NK-92 treated with Interleukin-12 subunit alpha and Interleukin-12 subunit beta, amount 100 ng/mL, for 24 hours (cell line): ENCODE measurements at regions not wholly inside any gene's neighbourhood (a gene's known extent, or its start where the extent isn't known, plus 50 kb on each side); places are given as distances from the start of the nearest gene placed in this dataset.
"Not testable (repeated sequence)": the region's sequence is repeated elsewhere in the genome, so short reads cannot be mapped to it uniquely, and the experiment has no call there.

Experiments used
- DNase-seq: peaks from one replicate; lab custom pipeline; 2025; lab: John Stamatoyannopoulos, UW

DNA sequence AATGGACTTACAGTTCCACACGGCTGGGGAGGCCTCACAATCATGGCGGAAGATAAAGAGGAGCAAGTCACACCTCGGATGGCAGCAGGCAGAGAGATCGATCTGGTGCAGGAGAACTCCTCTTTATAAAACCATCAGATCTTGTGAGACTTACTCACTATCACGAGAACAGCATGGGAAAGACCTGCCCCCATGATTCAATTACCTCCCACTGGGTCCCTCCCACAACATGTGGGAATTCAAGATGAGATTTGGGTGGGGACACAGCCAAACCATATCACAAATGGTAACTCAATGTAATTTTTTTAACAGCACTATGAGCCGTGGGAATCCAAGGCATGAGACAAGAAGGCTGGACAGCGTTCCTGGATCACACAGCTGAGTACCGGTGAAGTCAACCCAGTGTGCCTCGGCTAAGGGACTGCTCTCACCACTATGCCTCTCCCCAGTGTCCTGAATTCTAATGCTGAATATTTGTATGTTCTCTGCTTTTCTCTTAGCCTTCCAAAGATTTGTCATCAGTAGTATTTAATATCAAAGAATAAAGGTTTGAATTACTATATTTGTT lies 84.3 kb downstream of the IRS2 start:
- DNase-seq = not testable (repeated sequence)

DNA sequence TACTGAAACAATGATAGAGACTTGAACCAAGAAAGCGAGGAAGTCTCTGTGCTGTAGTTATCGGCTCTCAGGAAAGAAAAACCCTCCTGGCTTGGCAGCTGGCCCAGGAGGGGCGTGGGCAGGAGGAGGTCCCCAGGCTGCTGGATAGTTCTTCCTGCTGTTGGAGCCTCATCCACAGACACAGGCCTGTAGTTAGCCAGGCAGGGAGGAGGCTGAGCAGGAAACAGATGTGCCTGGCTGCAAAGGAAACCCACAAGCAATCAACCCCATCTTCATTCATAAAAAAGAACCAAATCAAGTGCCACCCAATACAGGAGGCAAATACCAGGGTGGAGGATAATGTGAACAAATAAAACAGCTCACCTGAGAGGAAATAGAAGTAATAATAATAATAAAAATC lies 86.2 kb downstream of the IRS2 start:
- DNase-seq = no peak

GRCh38 chr13:109699628-109700071 lies 86.7 kb downstream of the IRS2 start:
- no peak for DNase-seq

GRCh38 chr13:109698779-109699178 lies 87.6 kb downstream of the IRS2 start:
- DNase-seq = no peak

GRCh38 chr13:109697936-109698335 lies 88.4 kb downstream of the IRS2 start:
- no peak for DNase-seq

GRCh38 chr13:109695402-109696190 lies 90.8 kb downstream of the IRS2 start:
- no peak for DNase-seq

GRCh38 chr13:109694972-109695371 lies 91.4 kb downstream of the IRS2 start:
- no peak for DNase-seq

DNA sequence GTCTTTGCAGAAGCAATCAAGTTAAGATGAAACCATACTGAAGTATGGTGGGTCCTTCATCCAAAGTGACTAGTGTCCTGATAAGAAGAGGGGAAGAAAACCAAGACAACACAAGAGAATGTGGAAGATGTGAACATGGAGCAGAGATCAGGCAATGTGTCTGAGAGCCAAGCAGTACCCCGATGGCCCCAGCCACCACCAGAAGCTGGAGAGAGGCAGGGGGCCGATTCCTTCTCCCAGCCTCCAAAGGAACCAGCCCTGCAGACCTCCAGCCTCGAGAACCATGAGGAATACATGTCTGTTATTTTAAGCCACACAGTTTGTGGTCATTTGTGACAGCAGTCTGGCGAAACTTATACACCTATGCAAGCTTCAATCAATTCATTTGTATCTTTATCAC lies 93.2 kb downstream of the IRS2 start:
- no peak for DNase-seq

DNA sequence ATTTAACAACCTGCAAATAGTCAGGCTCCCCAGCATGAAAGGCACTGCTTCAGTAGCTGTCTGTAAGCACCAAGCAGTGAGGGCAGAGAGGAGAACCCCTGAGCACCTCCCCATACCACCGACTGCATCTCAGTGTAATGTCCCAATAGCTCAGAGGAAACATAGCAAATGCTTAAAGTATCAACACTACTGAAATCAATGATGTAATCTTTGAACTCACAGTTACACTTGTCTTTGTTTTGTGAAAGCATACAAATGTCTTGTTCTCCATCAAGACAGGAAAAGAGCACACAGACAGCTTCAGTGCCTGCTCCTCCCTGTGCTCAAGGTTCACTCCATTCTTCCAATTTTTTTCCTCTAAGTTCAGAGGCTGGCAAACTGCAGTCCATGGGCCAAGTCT lies 94.7 kb downstream of the IRS2 start:
- no peak for DNase-seq

- no peak for DNase-seq
These were observed 98.6 kb downstream of the IRS2 start for GRCh38 chr13:109687559-109688448.

DNA sequence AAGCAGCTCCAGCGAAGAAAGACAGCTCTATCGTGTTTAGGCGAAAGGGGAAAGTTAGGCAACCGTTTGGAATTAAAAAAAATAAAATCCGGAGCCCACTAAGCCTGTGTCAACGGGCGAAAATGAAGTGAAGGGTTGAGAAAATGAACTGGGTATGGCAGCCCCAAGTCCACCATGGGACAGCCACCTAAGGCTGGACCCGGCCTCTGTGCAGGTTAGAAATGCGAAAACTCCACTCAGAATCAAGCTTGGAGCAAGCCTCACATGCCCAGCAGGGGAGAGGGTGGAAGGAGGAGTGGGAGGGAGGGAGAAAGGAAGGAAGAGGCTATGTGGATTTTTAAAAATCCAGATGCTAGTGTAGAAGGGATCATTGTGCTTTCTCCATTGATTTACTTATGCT lies 101.2 kb downstream of the IRS2 start:
- no peak for DNase-seq

DNA sequence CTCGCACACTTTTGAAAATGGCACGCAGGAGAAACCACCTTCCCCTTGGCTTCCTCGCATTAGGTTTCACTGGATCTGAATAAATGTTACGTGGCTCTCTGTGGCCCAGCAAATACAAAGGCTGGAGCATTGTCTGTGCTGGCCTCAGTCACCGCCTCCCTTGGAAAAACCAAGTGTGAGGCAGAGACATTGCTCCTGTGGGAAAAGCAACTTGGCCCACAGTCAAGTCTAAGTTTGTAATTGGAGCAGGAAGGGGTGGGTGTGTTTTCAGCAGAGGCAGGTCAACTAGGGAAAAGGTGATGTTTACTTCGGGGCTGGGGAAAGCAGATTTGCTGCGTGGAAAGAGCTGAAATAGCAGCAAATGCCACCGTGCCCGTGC lies 101.6 kb downstream of the IRS2 start:
- no peak for DNase-seq

- DNase-seq = no peak
These were observed 102.1 kb downstream of the IRS2 start for GRCh38 chr13:109684084-109684823.

DNA sequence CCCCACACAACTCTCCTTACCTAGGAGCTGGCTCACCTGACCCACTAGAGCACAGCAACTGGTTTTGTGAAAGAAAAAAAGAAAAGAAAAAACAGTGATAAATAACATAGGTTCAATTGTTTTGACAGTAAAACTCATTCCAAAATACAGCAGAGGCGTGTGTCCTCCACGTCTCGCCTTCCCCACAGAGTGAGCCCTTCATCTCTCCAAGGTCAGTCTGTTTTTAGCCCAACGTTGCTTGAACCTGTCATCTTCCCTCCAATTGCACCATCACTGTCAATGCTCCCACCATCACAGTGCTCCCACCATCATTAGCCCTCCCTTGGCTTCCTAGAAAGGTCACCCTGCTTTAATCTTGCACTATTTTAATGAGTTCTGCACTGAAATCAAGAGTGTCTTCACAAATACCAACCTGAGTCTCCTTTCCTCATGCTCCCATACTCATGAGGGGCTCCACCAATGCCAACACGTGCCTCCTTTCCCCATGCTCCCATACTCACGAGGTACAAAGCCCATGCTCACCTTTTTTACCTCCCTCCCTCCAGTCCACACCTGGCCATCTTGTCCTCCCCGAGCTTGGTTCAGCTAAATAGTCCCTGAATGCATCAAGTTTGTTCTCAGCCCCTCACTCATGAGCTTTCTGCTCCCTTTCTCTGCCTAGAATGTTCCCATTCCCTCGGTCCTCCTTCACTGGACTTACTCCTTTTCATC lies 103.7 kb downstream of the IRS2 start:
- no peak for DNase-seq

- DNase-seq = no peak
These were observed 105.5 kb downstream of the IRS2 start for GRCh38 chr13:109680930-109681329.

- DNase-seq = no peak
These were observed 106.1 kb downstream of the IRS2 start for GRCh38 chr13:109680288-109680687.

- no peak for DNase-seq
These were observed 107.9 kb downstream of the IRS2 start for GRCh38 chr13:109678459-109678858.

DNA sequence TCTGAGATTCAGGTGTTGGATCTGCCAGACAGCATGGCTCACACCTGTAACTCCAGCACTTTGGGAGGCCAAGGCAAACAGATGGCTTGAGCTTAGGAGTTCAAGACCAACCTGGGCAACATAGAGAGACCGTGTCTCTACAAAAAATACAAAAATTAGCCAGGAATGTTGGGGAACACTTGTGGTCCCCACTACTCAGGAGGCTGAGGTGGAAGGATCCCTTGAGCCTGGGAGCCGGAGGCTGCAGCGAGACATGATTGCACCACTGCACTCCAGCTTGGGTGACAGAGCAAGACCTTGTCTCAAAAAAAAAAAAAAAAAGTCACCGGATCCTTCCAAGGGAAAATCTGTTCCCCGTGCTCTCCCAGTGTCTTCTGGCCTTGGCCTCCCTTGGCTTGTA lies 109.2 kb downstream of the IRS2 start:
- no peak for DNase-seq

- no peak for DNase-seq
These were observed 112.9 kb downstream of the IRS2 start for GRCh38 chr13:109673477-109673876.

DNA sequence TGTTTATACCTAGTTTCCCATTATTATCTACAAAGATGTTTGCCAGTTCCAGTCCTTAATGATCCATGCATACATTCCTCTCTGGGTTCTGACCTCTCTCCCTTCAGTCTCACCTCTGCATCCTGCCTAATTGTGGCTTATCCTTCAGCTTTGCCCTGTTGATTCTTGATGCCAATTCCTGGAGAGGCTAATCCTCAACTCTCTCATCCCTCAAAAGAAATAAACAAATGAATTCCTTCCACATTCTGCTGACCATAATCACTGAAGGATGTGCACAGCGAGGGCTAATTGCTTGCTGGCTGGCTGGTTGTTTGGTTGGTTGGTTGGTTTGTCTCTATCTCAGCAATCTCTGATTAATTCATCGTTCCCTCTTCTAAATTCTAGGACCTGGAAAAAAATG lies 113.8 kb downstream of the IRS2 start:
- no peak for DNase-seq

GRCh38 chr13:109671919-109672318 lies 114.5 kb downstream of the IRS2 start:
- no peak for DNase-seq

DNA sequence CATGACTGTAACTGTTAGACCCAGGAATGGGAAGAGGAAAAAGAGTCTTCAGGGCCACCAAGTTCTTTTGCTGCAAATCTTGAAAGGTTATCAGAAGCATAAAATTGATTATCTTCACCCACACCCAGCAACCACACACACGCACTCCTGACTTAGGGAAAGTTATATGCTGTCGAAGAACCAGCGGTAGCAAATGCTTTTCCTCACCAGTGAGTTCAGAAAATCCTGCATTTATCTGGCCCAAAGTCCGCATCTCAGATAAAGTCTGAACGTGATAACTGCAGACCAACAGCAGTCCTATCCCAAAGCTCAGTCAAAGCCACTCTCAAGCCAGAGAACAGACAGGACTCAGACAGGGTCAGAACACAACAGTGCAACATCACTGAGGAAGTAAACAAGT lies 115.6 kb downstream of the IRS2 start:
- no peak for DNase-seq
